Body of pancreas (tissue), 4 donors: ENCODE measurements at regions not wholly inside any gene's neighbourhood (a gene's known extent, or its start where the extent isn't known, plus 50 kb on each side); places are given as distances from the start of the nearest gene placed in this dataset.

Source experiments
- POLR2A ChIP-seq, 3 donors: fragments of 450-650 bp; IDR thresholded peaks; one replicate each; pipeline ENCODE4 v1.6.1; 2016; ENCODE audit warnings: antibody characterized with exemption in 3 of 3, mild to moderate bottlenecking in 2 of 3
- TF ChIP-seq, protein P1 (sequence below), 7 experiments: fragments of 450-650 bp in 4 of 7; fragments of 200-600 bp in 3 of 7; sonication (generic) in 3 of 7; IDR thresholded peaks; one replicate each; pipeline ENCODE4 v1.5.1; 2016 to 2019; ENCODE audit warnings: antibody characterized with exemption in 7 of 7

DNA sequence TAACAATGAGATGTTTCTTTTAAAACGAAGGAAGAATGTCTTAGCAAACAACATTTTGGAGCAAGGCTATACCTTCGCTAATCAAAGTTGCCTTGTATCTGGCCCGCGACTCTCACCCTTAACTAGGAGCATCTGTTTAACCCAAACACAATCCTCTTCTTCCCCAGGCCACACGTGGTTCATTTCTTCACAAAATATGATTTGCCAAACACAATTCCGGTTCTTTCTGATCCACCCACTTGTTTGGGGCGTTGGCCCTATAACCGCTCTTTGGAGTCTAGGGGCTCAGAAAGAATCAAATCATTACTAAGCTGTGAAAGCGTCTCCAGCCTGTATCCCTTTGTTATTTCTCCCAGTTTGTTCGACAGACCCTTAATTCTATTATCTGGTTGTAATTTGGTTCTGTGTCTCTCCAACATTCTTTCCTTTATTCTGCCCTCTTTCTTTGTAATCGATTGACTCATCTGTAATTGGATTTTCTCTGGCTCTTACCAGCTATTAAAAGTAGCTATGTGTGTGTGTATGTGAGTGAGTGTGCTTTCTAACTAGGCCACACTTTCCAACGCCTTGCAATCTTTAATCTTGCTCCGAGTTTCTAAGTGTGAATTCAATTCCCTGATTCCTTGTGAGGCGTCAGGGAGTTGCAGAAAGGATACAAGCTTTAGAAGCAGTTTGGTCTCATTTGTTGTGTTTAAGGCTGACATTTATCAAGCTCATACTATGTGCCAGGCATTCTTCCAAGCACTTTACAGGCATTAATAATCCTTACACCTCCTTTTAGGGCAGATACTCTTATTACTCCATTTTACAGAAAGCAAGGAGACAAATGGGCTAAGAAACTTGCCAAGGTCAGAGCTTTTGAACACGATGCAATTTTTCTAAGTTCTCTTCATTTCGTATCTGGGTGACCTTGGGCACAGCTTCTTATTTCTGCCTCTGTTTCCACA, 138.6 kb upstream of the CPEB2 start:
- TF ChIP-seq, protein P1, sequence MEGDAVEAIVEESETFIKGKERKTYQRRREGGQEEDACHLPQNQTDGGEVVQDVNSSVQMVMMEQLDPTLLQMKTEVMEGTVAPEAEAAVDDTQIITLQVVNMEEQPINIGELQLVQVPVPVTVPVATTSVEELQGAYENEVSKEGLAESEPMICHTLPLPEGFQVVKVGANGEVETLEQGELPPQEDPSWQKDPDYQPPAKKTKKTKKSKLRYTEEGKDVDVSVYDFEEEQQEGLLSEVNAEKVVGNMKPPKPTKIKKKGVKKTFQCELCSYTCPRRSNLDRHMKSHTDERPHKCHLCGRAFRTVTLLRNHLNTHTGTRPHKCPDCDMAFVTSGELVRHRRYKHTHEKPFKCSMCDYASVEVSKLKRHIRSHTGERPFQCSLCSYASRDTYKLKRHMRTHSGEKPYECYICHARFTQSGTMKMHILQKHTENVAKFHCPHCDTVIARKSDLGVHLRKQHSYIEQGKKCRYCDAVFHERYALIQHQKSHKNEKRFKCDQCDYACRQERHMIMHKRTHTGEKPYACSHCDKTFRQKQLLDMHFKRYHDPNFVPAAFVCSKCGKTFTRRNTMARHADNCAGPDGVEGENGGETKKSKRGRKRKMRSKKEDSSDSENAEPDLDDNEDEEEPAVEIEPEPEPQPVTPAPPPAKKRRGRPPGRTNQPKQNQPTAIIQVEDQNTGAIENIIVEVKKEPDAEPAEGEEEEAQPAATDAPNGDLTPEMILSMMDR (IDR thresholded peaks at IDR 0.05) = no peak
- TF ChIP-seq POLR2A (IDR thresholded peaks at IDR 0.05) = no peak
